Ramos (cell line): ENCODE measurements at regions not wholly inside any gene's neighbourhood (a gene's known extent, or its start where the extent isn't known, plus 50 kb on each side); places are given as distances from the start of the nearest gene placed in this dataset.

Experiments used
- in situ Hi-C: fragments of 300-500 bp; cut with MboI; formaldehyde crosslinking; loops from one replicate; pipeline ENCODE4 v1.14.3; 2022; ENCODE audit warnings: low sequenced_read_pairs; ENCODE audit not compliant: unreplicated experiment

DNA sequence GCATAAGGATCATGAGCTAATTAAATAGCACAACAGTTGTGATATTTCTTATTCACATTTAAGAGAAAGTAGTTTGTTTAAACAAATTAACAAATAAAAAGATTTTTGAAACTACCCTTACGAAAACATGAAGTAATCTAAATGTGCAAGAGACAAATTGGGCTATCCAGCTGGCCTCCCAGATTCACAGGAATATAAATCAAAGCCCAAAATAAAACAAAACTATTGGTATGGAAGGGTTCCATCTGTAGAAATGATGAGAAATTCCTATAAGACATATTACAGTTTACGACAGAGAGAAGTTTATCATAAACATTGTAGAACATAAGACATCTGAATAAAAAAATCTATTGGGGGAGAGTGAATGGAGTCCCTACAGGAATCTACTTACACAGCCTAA lies 1125.1 kb downstream of the TDRD15 start:
- in situ Hi-C loops: no loop called here

GRCh38 chr2:22253171-22253570 lies 1129.4 kb downstream of the TDRD15 start:
- in situ Hi-C loops: no loop called here

- in situ Hi-C loops: no loop called here
Measured at GRCh38 chr2:22261165-22261564, 1123.8 kb upstream of the KLHL29 start.

- in situ Hi-C loops: no loop called here
Measured at GRCh38 chr2:22270341-22270740, 1114.6 kb upstream of the KLHL29 start.

DNA sequence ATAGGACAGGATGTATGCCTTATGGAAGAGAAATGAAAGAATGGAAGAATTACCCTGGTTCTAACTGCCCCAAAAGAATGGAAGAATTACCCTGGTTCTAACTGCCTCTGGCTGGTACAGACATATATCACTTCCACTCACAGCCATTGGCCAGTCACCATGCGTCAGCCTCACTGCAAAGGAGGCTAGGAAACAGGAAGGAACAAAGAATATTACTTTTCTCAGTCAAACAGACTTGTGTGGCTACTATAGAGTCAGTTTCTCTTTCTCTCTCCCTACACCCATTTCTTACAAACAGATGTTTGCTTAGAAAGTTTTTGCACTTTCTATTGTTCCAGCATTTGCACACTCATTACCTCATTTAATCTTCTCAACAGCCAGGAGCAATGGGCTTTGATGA lies 1111.1 kb upstream of the KLHL29 start:
- in situ Hi-C loops: no loop called here

GRCh38 chr2:22274661-22275060 lies 1110.3 kb upstream of the KLHL29 start:
- in situ Hi-C loops: no loop called here

GRCh38 chr2:22276696-22277095 lies 1108.3 kb upstream of the KLHL29 start:
- in situ Hi-C loops: no loop called here

DNA sequence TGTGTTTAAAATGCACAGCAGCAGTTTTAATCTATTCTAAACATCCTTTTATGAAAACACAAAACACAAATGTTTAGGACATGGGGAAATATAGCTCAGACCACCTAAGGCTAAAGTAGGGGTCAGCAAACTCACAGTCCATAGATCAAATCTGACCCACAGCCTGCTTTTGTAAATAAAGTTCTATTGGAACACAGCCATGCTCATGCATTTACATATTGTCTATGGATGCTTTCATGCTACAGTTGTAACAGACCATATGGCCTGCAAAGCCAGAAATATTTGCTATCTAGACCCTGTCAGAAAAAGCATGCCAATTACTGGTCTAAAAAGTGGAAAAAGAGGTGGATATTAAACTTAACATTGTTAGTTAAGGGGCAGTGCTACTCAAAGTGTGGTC lies 1105.4 kb upstream of the KLHL29 start:
- in situ Hi-C loops: no loop called here

DNA sequence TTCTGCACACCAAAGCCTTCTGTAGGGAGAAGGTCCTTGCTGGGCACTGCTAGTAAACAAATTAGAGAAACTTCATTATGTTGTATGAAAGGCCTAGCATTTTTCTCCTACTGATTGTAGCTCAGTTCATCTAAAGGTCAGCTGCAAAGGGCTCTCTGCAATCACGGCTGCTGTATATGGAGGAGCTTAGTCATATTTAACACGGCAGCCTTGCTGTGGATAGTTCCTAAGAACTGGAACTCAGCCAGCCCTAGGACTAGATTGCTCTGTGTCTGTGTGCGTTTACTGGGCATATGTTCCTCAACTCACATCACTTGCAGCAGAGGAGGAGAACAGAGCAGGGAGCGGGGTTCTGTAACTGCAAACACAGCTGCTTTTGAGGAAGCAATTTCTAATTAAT lies 1103.9 kb upstream of the KLHL29 start:
- in situ Hi-C loops: no loop called here

GRCh38 chr2:22282220-22282619 lies 1102.8 kb upstream of the KLHL29 start:
- in situ Hi-C loops: no loop called here

DNA sequence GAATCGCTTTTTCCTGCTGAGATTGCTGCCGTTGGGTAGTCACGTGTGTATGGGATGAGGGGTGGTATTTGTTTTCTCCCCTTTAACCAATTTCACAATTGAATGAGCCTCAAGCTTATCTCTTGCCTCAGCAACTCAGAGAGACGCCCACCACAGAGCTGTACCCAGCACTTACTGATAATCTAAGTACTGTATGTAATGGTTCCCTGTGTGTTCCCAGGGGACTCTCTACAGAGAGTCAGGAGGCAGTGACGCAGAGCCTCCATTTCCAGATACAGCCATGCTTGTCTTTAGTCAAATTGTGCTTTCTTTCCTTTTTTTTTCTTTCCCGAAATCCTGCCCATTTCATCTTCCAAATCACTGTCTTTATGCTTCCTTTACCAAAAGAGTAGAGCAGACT lies 1102.1 kb upstream of the KLHL29 start:
- in situ Hi-C loops: no loop called here

DNA sequence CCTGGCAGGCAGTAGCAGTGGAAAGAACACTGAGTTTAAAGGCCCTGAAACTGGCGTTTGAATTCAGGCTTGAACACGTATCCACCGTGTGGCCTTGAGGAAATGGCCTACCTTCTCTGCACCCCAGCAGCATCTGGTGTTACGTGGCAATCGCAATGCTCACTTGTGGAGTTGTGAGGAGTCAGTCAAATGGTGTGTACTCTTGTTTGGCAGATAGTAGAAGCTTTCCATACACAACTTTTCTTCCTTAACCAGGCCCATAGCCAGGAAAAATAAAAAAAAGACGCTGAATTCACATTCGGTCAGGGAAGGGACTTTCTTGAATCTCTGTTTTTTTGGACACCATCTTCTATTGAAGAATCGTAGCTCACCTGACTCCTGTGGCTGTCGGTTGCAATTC lies 1101.5 kb upstream of the KLHL29 start:
- in situ Hi-C loops: no loop called here

- in situ Hi-C loops: no loop called here
Measured at GRCh38 chr2:22290302-22290701, 1094.7 kb upstream of the KLHL29 start.

DNA sequence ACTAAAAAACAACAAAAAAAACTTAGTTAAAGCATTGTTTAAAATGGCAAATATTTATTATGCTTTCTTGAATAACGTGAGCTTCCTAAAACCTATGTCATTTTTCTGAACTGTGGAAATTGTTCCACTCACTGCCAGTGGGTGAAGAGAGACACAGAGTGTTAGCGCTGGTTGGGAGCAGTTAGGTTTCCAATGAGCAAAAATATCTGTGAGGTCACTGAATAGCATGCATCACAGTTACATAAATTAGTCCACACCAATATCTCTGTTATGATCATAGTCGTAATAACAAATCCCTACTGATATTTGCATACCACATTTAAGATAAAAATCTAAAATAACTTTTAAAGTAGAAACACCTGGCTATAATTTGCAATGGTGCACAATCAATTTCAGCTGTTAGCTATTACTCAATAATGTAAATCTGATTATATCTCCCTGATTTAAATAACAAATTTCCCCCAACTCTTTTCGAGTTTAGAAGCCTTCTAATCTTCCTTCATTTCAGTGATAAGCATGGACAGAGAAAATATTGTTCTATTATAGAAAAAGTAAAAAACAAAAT lies 1094.0 kb upstream of the KLHL29 start:
- in situ Hi-C loops: no loop called here

DNA sequence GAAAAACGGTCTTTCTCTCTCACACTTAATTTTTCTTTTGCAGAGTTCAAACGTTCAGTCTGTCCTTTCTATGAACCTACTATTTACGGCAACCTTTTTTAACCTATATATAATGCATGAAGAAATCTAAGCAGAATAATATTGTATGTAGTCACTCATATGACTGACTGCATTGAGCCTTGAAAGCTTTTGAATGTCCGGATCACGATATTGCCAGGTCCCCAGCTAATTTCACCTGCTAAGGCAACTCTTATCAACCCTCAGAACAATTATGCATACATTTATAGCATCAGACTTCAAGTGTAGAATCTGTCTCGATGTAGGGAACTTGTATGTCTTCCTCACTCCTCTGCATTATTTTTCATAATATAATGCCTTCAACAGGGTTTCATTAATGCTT lies 1083.8 kb upstream of the KLHL29 start:
- in situ Hi-C loops: no loop called here

DNA sequence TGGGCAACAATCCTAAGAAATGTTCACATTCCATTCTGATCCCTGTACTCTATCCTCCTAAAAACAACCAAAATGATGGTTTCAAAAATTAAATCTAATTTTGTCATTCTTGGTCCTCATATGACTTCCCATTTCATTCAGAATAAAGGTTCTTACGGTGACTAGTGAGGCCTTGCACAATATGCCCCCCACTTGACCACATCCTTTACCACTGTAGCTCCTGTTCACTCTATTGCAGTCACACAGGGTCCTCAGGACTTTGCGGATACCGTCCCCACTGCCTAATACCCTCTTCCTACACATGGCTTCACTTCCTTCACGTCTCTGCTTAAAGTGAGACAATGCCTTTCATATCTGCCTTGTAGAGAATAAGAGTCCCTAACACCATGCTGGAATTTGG lies 1058.7 kb upstream of the KLHL29 start:
- in situ Hi-C loops: no loop called here

GRCh38 chr2:22329211-22330154 lies 1055.5 kb upstream of the KLHL29 start:
- in situ Hi-C loops: no loop called here

DNA sequence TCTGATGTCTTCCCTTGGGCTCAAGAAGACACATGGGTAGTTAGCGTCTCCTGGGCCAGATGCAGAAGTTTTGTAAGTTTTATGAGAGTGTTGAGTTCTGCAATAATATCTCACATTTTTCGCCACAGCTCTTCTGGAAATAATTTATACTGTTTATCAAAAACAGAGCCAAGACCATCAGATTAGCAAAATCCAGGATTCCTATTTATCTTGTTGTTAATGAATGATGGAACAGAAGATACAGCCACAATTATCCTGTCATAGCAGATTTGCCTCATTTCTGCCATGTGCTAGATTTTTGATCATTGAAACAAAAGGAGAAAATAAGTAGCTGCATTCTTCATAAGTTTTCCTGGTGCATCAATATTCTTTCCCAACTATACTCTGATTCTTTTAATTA lies 1048.6 kb upstream of the KLHL29 start:
- in situ Hi-C loops: no loop called here

DNA sequence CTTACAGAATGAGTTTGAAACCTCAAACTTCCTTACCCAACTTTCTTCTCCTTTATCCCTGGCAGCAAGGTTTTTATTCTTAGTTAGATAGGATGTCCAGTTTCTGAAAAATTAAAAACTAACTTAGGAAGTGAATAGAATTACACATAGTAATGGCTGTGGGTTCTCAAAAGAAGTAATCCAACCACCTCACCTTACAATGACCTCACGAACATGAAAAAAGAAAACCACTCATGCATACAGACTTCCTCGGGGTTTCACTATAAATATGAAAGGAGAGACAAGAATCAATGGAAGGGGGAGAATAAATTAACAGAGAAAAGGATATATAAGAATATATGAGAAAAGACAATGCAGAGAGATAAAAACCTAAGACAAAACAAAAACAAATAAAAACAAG lies 1044.3 kb upstream of the KLHL29 start:
- in situ Hi-C loops: no loop called here

DNA sequence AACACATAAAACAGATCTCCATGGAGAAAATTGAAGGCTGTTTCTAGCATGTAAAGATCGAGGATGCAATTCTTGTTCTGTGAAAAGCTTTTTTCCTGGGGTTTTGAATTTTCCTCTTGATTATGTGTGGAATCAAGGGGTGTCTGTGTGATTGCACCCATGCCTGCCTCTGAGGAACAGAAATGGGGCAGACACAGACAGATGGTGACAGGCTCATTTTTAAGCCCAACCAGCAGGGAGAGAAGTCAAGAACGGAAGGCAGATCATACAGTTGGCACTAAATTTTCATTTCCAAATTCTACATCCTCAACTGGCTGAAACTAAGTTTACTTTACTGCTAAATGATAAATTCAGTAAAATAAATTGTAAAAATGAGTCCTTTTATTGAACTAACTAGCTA lies 1037.7 kb upstream of the KLHL29 start:
- in situ Hi-C loops: no loop called here

GRCh38 chr2:22350621-22351020 lies 1034.4 kb upstream of the KLHL29 start:
- in situ Hi-C loops: no loop called here
